Adrenal gland (tissue), 9 donors: ENCODE measurements at regions not wholly inside any gene's neighbourhood (a gene's known extent, or its start where the extent isn't known, plus 50 kb on each side); places are given as distances from the start of the nearest gene placed in this dataset.

Source experiments
- DNase-seq, 7 donors: peaks; one replicate each; pipeline ENCODE4 v3.0.0-alpha.2; 2019 to 2020
- H3K27ac ChIP-seq, 5 donors: fragments of 200-600 bp; sonication (generic) in 4 of 5; 1 replicate in 3 of 5; 2 replicates in 2 of 5; pipeline versions ENCODE4 v1.5.1 to v1.8.0; 2016 to 2020; ENCODE audit warnings: mild to moderate bottlenecking in 1 of 5
- H3K27me3 ChIP-seq: fragments of 200-600 bp; 2 replicates; pipeline ENCODE4 v1.8.0; 2021
- H3K36me3 ChIP-seq, 2 donors: fragments of 200-600 bp; replicated peaks in 1 of 2; 1 replicate in 1 of 2; 2 replicates in 1 of 2; pipeline versions ENCODE4 v1.5.1 to v1.8.0; 2018 to 2022
- H3K4me1 ChIP-seq, 2 donors: fragments of 200-600 bp; replicated peaks in 1 of 2; 1 replicate in 1 of 2; 2 replicates in 1 of 2; pipeline versions ENCODE4 v1.5.1 to v1.8.0; 2018 to 2021
- H3K4me3 ChIP-seq, 4 donors: fragments of 200-600 bp; sonication (generic) in 3 of 4; one replicate each; pipeline ENCODE4 v1.5.1; 2016 to 2018
- H3K9me3 ChIP-seq, 3 donors: fragments of 200-600 bp; sonication (generic) in 1 of 3; replicated peaks in 1 of 3; 1 replicate in 2 of 3; 2 replicates in 1 of 3; pipeline versions ENCODE4 v1.5.1 to v1.8.0; 2016 to 2021
- CTCF ChIP-seq, 6 experiments: fragments of 450-650 bp in 4 of 6; fragments of 200-600 bp in 2 of 6; sonication (generic) in 1 of 6; IDR thresholded peaks; 1 replicate in 5 of 6; 2 replicates in 1 of 6; pipeline versions ENCODE4 v1.5.1 to v1.8.0; 2016 to 2021; ENCODE audit warnings: antibody characterized with exemption in 6 of 6, mild to moderate bottlenecking in 2 of 6, moderate library complexity in 1 of 6
- POLR2A ChIP-seq, 2 donors: fragments of 450-650 bp; IDR thresholded peaks; one replicate each; pipeline ENCODE4 v1.6.1; 2017; ENCODE audit warnings: antibody characterized with exemption in 2 of 2, mild to moderate bottlenecking in 2 of 2, moderate library complexity in 1 of 2
- WGBS, 4 donors: extraction: QIAGEN DNeasy Blood & Tissue Kit in 2 of 4; methylation state at CpG; one replicate each; pipeline versions ENCODE4 v1.1.5 to v1.1.7; 2013 to 2017; 5-methylcytosine and 5-hydroxymethylcytosine counted together
- intact Hi-C, 2 donors: fragments of 100-400 bp; cut with DNase I; formaldehyde crosslinking; loops; one replicate each; pipeline versions ENCODE4 v1.14.1 to v1.15.0; 2022 to 2023
- donor health status: healthy with polysubstance abuse.
- donor health status: Bipolar disorder and iron deficiency.
- donor health status: DM: yes; HTN: yes; CAD: no.
- donor health status: DM: no; HTN: no; CAD: no.
- donor health status: DM: no; HTN: no; CAD: no.

DNA sequence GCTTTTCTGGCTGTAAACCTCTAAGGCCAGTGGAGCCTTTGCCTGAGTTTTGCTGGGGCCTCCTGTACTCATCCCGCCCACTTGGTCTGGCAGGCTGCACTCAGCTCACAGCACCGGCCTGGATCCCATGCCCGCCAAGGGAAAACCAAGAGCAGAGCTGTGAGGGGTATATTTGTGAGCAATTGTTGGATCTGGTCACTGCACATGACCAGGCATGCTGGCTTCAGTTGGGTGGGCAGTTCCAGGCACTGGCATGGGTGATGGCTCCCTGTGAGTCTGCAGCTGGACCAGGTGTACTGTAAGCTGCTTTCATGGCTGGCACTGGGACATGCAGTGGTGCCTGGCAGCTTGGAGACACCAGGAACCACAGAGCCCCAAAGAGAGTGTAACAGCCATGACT lies 563.1 kb upstream of the RGS18 start:
- no peaks in the 10 kb centered on the region for H3K4me1 ChIP-seq
- no peaks in the 10 kb centered on the region for H3K9me3 ChIP-seq
- TF ChIP-seq CTCF (IDR thresholded peaks at IDR 0.05): no peak
- no peak for TF ChIP-seq POLR2A (IDR thresholded peaks at IDR 0.05)
- DNase-seq: no peak
- no peaks in the 10 kb centered on the region for H3K27me3 ChIP-seq
- no peaks in the 10 kb centered on the region for H3K36me3 ChIP-seq
- 84 to 94% (median 89%) methylated on average over 3 of the region's 3 CpGs for WGBS, 4 donors
- H3K4me3 ChIP-seq: no peak overlapping the region
- intact Hi-C loops: no loop called here
- no peak overlapping the region for H3K27ac ChIP-seq

DNA sequence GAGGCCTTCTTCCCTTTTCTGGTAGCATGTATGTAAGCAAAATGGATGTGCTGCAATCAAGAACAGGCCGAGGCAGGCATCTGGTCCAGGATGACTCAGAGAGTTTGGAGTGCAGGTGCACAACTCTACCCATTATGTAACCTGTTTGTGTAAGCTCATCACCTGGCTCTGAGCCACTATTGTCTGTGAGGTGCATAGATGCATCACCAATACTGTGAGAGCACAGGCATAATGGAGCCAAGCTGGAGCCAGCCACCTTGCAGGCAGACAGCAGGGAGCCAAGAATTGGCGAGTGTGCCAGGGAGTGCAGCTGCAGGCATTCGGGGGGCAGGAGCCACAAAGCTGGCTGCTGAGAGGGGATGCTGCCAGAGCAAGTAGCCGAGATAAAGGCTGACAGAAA lies 549.9 kb upstream of the RGS18 start:
- intact Hi-C loops: no loop called here
- TF ChIP-seq POLR2A (IDR thresholded peaks at IDR 0.05): no peak
- TF ChIP-seq CTCF (IDR thresholded peaks at IDR 0.05): no peak
- WGBS, 4 donors: 73 to 90% (median 82%) methylated on average over 4 of the region's 4 CpGs
- no peak overlapping the region for H3K4me3 ChIP-seq
- no peak for DNase-seq
- H3K27ac ChIP-seq: no peak overlapping the region
- H3K9me3 ChIP-seq: no peaks in the 10 kb centered on the region
- no peaks in the 10 kb centered on the region for H3K27me3 ChIP-seq
- no peaks in the 10 kb centered on the region for H3K4me1 ChIP-seq
- H3K36me3 ChIP-seq: no peaks in the 10 kb centered on the region

GRCh38 chr1:191609305-191609704 lies 549.0 kb upstream of the RGS18 start:
- no peaks in the 10 kb centered on the region for H3K27me3 ChIP-seq
- intact Hi-C loops: no loop called here
- no peak overlapping the region for H3K27ac ChIP-seq
- H3K4me3 ChIP-seq: no peak overlapping the region
- H3K36me3 ChIP-seq: no peaks in the 10 kb centered on the region
- no peaks in the 10 kb centered on the region for H3K4me1 ChIP-seq
- DNase-seq: no peak
- H3K9me3 ChIP-seq: no peaks in the 10 kb centered on the region
- TF ChIP-seq CTCF (IDR thresholded peaks at IDR 0.05): no peak
- no peak for TF ChIP-seq POLR2A (IDR thresholded peaks at IDR 0.05)

- intact Hi-C loops: no loop called here
- no peak for DNase-seq
- Histone ChIP-seq H3K4me1 (no peaks in the 10 kb centered on the region), H3K9me3 (no peaks in the 10 kb centered on the region), H3K27me3 (no peaks in the 10 kb centered on the region), H3K36me3 (no peaks in the 10 kb centered on the region), H3K27ac (no peak overlapping the region), H3K4me3 (no peak overlapping the region)
- WGBS, 4 donors: 65 to 78% (median 68%) methylated on average over 4 of the region's 4 CpGs
- TF ChIP-seq POLR2A (IDR thresholded peaks at IDR 0.05) (no peak), CTCF (IDR thresholded peaks at IDR 0.05) (no peak)
Measured at GRCh38 chr1:191615101-191615821, 543.0 kb upstream of the RGS18 start.
